ENCODE measurements at regions not wholly inside any gene's neighbourhood (a gene's known extent, or its start where the extent isn't known, plus 50 kb on each side); places are given as distances from the start of the nearest gene placed in this dataset.
"Not testable (repeated sequence)": the region's sequence is repeated elsewhere in the genome, so short reads cannot be mapped to it uniquely, and the experiment has no call there.

DNA sequence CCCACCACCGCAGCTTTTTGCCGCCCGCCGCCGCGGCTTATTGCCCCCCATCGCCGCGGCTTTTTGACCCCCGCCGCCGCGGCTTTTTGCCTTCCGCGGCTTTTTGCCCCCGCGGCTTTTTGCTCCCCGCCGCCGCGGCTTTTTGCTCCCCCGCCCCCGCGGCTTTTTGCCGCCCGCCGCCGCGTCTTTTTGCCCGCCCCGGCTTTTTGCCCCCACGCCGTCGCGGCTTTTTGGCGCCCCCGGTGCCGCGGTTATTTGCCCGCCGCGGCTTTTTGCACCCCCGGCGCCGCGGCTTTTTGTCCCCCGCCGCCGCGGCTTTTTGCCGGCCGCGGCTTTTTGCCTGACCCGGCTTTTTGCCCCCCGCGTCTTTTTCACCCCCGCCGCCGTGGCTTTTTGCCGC lies 3061.8 kb upstream of the TEKT4 start:
- TF ChIP-seq, protein P1, sequence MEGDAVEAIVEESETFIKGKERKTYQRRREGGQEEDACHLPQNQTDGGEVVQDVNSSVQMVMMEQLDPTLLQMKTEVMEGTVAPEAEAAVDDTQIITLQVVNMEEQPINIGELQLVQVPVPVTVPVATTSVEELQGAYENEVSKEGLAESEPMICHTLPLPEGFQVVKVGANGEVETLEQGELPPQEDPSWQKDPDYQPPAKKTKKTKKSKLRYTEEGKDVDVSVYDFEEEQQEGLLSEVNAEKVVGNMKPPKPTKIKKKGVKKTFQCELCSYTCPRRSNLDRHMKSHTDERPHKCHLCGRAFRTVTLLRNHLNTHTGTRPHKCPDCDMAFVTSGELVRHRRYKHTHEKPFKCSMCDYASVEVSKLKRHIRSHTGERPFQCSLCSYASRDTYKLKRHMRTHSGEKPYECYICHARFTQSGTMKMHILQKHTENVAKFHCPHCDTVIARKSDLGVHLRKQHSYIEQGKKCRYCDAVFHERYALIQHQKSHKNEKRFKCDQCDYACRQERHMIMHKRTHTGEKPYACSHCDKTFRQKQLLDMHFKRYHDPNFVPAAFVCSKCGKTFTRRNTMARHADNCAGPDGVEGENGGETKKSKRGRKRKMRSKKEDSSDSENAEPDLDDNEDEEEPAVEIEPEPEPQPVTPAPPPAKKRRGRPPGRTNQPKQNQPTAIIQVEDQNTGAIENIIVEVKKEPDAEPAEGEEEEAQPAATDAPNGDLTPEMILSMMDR (conservative IDR thresholded peaks at IDR 0.05): not testable (repeated sequence)
- TF ChIP-seq ZFX (IDR thresholded peaks at IDR 0.05): not testable (repeated sequence)
